HG03159 (cell line): ENCODE measurements at regions not wholly inside any gene's neighbourhood (a gene's known extent, or its start where the extent isn't known, plus 50 kb on each side); places are given as distances from the start of the nearest gene placed in this dataset.
"Not testable (repeated sequence)": the region's sequence is repeated elsewhere in the genome, so short reads cannot be mapped to it uniquely, and the experiment has no call there.

ENCODE experiments used
- ATAC-seq: cut with Tn5 transposase; IDR thresholded peaks from one replicate; pipeline ENCODE4 v1.9.1; 2021; ENCODE audit warnings: mild to moderate bottlenecking, moderate library complexity; ENCODE audit not compliant: unreplicated experiment

GRCh38 chr3:174336784-174337183 lies 522.4 kb upstream of the NAALADL2 start:
- no peak for ATAC-seq

GRCh38 chr3:174337227-174337626 lies 521.9 kb upstream of the NAALADL2 start:
- no peak for ATAC-seq

GRCh38 chr3:174340624-174341587 lies 518.2 kb upstream of the NAALADL2 start:
- no peak for ATAC-seq

GRCh38 chr3:174342171-174342570 lies 517.0 kb upstream of the NAALADL2 start:
- no peak for ATAC-seq

- no peak for ATAC-seq
These were observed 516.1 kb upstream of the NAALADL2 start for GRCh38 chr3:174342941-174343501.

- ATAC-seq: no peak
These were observed 513.0 kb upstream of the NAALADL2 start for GRCh38 chr3:174346141-174346540.

- no peak for ATAC-seq
These were observed 512.6 kb upstream of the NAALADL2 start for GRCh38 chr3:174346571-174346970.

GRCh38 chr3:174347474-174348138 lies 511.5 kb upstream of the NAALADL2 start:
- no peak for ATAC-seq

- no peak for ATAC-seq
These were observed 506.9 kb upstream of the NAALADL2 start for GRCh38 chr3:174352227-174352626.

GRCh38 chr3:174355505-174355904 lies 503.6 kb upstream of the NAALADL2 start:
- ATAC-seq: peak; percentile 49

GRCh38 chr3:174356596-174356995 lies 502.5 kb upstream of the NAALADL2 start:
- ATAC-seq: no peak

- ATAC-seq: no peak
These were observed 500.9 kb upstream of the NAALADL2 start for GRCh38 chr3:174358252-174358651.

GRCh38 chr3:174362556-174362955 lies 496.6 kb upstream of the NAALADL2 start:
- no peak for ATAC-seq

- ATAC-seq: no peak
These were observed 495.9 kb upstream of the NAALADL2 start for GRCh38 chr3:174363256-174363655.

GRCh38 chr3:174365796-174366195 lies 493.3 kb upstream of the NAALADL2 start:
- no peak for ATAC-seq

- ATAC-seq: not testable (repeated sequence)
These were observed 492.2 kb upstream of the NAALADL2 start for GRCh38 chr3:174366904-174367303.

GRCh38 chr3:174376346-174376745 lies 482.8 kb upstream of the NAALADL2 start:
- ATAC-seq: no peak

- ATAC-seq: no peak
These were observed 482.0 kb upstream of the NAALADL2 start for GRCh38 chr3:174377096-174377495.

- ATAC-seq: no peak
These were observed 481.4 kb upstream of the NAALADL2 start for GRCh38 chr3:174377684-174378083.

- no peak for ATAC-seq
These were observed 476.3 kb upstream of the NAALADL2 start for GRCh38 chr3:174382878-174383277.

- ATAC-seq: no peak
These were observed 471.4 kb upstream of the NAALADL2 start for GRCh38 chr3:174387736-174388135.

GRCh38 chr3:174397848-174398247 lies 461.3 kb upstream of the NAALADL2 start:
- ATAC-seq: no peak
